Keratinocyte (primary cell): ENCODE measurements at regions not wholly inside any gene's neighbourhood (a gene's known extent, or its start where the extent isn't known, plus 50 kb on each side); places are given as distances from the start of the nearest gene placed in this dataset.

ENCODE experiments used
- DNase-seq: peaks from one replicate; pipeline ENCODE4 v3.0.0-alpha.2; 2011; ENCODE audit warnings: low read depth, missing footprints, low spot score
- FAIRE-seq: peaks from 2 replicates; lab custom pipeline; 2011; peaks lifted over from hg19 to GRCh38; lab: Jason Lieb, UNC
- H2AFZ ChIP-seq: 2 replicates; pipeline ENCODE4 v1.6.0; 2012; ENCODE audit warnings: low read length, control low read depth, inconsistent platforms; ENCODE audit not compliant: control insufficient read depth
- H3K27ac ChIP-seq: 2 replicates; pipeline ENCODE4 v1.5.1; 2011; ENCODE audit warnings: low read length; ENCODE audit not compliant: control insufficient read depth, insufficient read depth
- H3K27me3 ChIP-seq: 3 replicates; pipeline ENCODE4 v1.6.0; 2011; ENCODE audit warnings: low read length; ENCODE audit not compliant: control insufficient read depth, insufficient read depth; ENCODE audit errors: extremely low read depth
- H3K36me3 ChIP-seq, 2 experiments: 2 replicates in 1 of 2; 3 replicates in 1 of 2; pipeline ENCODE4 v1.5.1; 2011; ENCODE audit warnings: low read length in 2 of 2, mild to moderate bottlenecking in 1 of 2; ENCODE audit not compliant: control insufficient read depth in 2 of 2, insufficient read depth in 2 of 2; ENCODE audit errors: extremely low read depth in 1 of 2
- H3K4me1 ChIP-seq: 3 replicates; pipeline ENCODE4 v1.5.1; 2011; ENCODE audit warnings: low read length; ENCODE audit not compliant: control insufficient read depth, insufficient read depth; ENCODE audit errors: extremely low read depth
- H3K4me2 ChIP-seq: 3 replicates; pipeline ENCODE4 v1.6.0; 2011; ENCODE audit warnings: low read depth, low read length; ENCODE audit not compliant: control insufficient read depth, insufficient read depth; ENCODE audit errors: extremely low read depth
- H3K4me3 ChIP-seq, 3 experiments: fragments of 200-600 bp in 1 of 3; sonication (generic) in 1 of 3; 2 replicates in 2 of 3; 3 replicates in 1 of 3; pipeline ENCODE4 v1.5.1; 2011 to 2016; ENCODE audit warnings: low read length in 3 of 3, mild to moderate bottlenecking in 3 of 3, control low read depth in 2 of 3, inconsistent platforms in 1 of 3, low read depth in 1 of 3, mixed read lengths in 1 of 3, mixed run types in 1 of 3, moderate library complexity in 1 of 3; ENCODE audit not compliant: control insufficient read depth in 2 of 3, insufficient read depth in 2 of 3; ENCODE audit errors: extremely low read depth in 1 of 3
- H3K79me2 ChIP-seq: 2 replicates; pipeline ENCODE4 v1.6.0; 2012; ENCODE audit warnings: low read length; ENCODE audit not compliant: control insufficient read depth, insufficient read depth
- H3K9ac ChIP-seq: 3 replicates; pipeline ENCODE4 v1.6.0; 2011; ENCODE audit warnings: low read length; ENCODE audit not compliant: control insufficient read depth, insufficient read depth; ENCODE audit errors: extremely low read depth
- H3K9me1 ChIP-seq: 3 replicates; pipeline ENCODE4 v1.6.0; 2011; ENCODE audit warnings: low read length; ENCODE audit not compliant: control insufficient read depth, insufficient read depth; ENCODE audit errors: extremely low read depth
- H3K9me3 ChIP-seq: 2 replicates; pipeline ENCODE4 v1.5.1; 2012; ENCODE audit warnings: low read depth, low read length; ENCODE audit not compliant: control insufficient read depth
- H4K20me1 ChIP-seq: 3 replicates; pipeline ENCODE4 v1.6.0; 2011; ENCODE audit warnings: low read length; ENCODE audit not compliant: control insufficient read depth, insufficient read depth; ENCODE audit errors: extremely low read depth
- EZH2 ChIP-seq: IDR thresholded peaks from one replicate; pipeline ENCODE4 v1.6.1; 2012; ENCODE audit warnings: inconsistent platforms, mild to moderate bottlenecking, low read length, moderate library complexity
- dilution Hi-C: fragments of 300-500 bp; cut with MboI; formaldehyde crosslinking; loops from one replicate; pipeline ENCODE4 v1.7.0; 2020; ENCODE audit warnings: low sequenced_read_pairs; ENCODE audit not compliant: extremely low pct_ligation_motif_present
- TF ChIP-seq, protein P1 (sequence below), 3 experiments: IDR thresholded peaks in 1 of 3; conservative IDR thresholded peaks in 1 of 3; optimal IDR thresholded peaks in 1 of 3; 2 replicates in 2 of 3; 3 replicates in 1 of 3; pipeline versions ENCODE3 to v1.5.1; 2011; ENCODE audit warnings: low read length in 3 of 3, mild to moderate bottlenecking in 3 of 3, moderate library complexity in 2 of 3, control low read depth in 1 of 3, inconsistent platforms in 1 of 3; ENCODE audit not compliant: insufficient read depth in 2 of 3; ENCODE audit errors: extremely low read depth in 1 of 3

- no peak for TF ChIP-seq EZH2
- TF ChIP-seq, protein P1, sequence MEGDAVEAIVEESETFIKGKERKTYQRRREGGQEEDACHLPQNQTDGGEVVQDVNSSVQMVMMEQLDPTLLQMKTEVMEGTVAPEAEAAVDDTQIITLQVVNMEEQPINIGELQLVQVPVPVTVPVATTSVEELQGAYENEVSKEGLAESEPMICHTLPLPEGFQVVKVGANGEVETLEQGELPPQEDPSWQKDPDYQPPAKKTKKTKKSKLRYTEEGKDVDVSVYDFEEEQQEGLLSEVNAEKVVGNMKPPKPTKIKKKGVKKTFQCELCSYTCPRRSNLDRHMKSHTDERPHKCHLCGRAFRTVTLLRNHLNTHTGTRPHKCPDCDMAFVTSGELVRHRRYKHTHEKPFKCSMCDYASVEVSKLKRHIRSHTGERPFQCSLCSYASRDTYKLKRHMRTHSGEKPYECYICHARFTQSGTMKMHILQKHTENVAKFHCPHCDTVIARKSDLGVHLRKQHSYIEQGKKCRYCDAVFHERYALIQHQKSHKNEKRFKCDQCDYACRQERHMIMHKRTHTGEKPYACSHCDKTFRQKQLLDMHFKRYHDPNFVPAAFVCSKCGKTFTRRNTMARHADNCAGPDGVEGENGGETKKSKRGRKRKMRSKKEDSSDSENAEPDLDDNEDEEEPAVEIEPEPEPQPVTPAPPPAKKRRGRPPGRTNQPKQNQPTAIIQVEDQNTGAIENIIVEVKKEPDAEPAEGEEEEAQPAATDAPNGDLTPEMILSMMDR (optimal IDR thresholded peaks at IDR 0.05 in 1 of 3, IDR thresholded peaks at IDR 0.05 in 1 of 3, conservative IDR thresholded peaks at IDR 0.05 in 1 of 3; ENCODE audit: extremely low read depth in 1 of 3, insufficient read depth in 2 of 3, low read length in 3 of 3): no peak
- no peak overlapping the region for H3K4me2 ChIP-seq
- no peak overlapping the region for H3K9ac ChIP-seq
- H2AFZ ChIP-seq: no peak overlapping the region
- FAIRE-seq: no peak
- no peaks in the 10 kb centered on the region for H3K79me2 ChIP-seq
- no peaks in the 10 kb centered on the region for H3K27me3 ChIP-seq
- H4K20me1 ChIP-seq: no peaks in the 10 kb centered on the region
- H3K4me3 ChIP-seq: no peak overlapping the region
- no peaks in the 10 kb centered on the region for H3K9me1 ChIP-seq
- no peak for DNase-seq
- H3K36me3 ChIP-seq: no peaks in the 10 kb centered on the region
- no peak overlapping the region for H3K27ac ChIP-seq
- no peaks in the 10 kb centered on the region for H3K9me3 ChIP-seq
- dilution Hi-C loops: no loop called here
- no peaks in the 10 kb centered on the region for H3K4me1 ChIP-seq
Observed at GRCh38 chr1:83762039-83762365, 236.9 kb downstream of the TTLL7 start.

DNA sequence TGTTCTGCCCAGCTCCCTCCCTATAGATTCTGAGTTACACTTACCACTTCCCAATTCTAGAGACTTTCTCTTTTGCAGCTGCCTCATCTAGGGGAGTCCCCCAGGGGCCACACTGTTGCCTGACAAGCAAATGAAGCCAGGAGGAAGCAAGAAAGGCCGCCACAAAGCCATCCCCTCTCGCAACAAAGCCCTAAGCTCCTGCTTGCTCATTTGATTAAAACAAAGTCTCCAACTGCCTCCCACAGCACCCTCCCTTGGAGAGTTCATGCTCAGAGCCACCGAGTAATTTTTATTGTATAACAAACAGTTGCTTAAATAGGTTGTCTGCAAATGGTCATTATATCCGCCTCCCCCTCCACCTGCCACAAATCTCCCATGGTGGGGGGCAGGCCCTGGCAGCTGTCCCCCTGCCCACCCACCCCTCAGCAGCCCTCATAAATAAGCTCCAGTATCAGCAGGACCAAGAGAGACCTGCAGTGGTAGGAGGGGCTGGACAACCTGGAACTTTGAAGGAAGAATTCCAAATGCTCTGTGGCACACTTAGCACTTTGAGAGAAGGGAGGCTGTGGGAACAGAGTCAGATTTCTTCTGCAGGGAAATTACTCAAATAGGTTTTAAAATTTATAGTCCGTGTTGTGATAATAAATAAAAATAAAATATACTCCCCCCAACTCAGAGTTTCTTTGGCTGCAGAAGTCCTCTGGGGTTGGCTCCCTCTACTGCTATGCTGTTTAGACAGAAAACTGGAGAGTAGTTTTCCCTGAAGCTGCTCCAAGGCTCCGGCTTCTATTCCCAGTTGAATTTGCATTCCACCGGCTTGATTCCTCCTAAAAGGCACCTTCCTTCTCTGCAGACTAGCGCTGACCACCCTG, 237.5 kb downstream of the TTLL7 start:
- Histone ChIP-seq H3K4me3 (no peak overlapping the region), H3K27ac (no peak overlapping the region), H3K79me2 (no peaks in the 10 kb centered on the region), H3K4me1 (no peaks in the 10 kb centered on the region), H3K9me3 (no peaks in the 10 kb centered on the region), H3K27me3 (no peaks in the 10 kb centered on the region), H3K4me2 (no peak overlapping the region), H4K20me1 (no peaks in the 10 kb centered on the region), H2AFZ (no peak overlapping the region), H3K9me1 (no peaks in the 10 kb centered on the region), H3K9ac (no peak overlapping the region), H3K36me3 (no peaks in the 10 kb centered on the region)
- no peak for TF ChIP-seq EZH2
- TF ChIP-seq, protein P1 (optimal IDR thresholded peaks at IDR 0.05 in 1 of 3, IDR thresholded peaks at IDR 0.05 in 1 of 3, conservative IDR thresholded peaks at IDR 0.05 in 1 of 3; ENCODE audit: extremely low read depth in 1 of 3, insufficient read depth in 2 of 3, low read length in 3 of 3): no peak
- dilution Hi-C loops: no loop called here
- FAIRE-seq (no peak), DNase-seq (no peak)
